Vagina (tissue), 2 donors: ENCODE measurements at regions not wholly inside any gene's neighbourhood (a gene's known extent, or its start where the extent isn't known, plus 50 kb on each side); places are given as distances from the start of the nearest gene placed in this dataset.

Experiments
- DNase-seq, 2 donors: peaks; one replicate each; pipeline ENCODE4 v3.0.0-alpha.2; 2017; ENCODE audit errors: extremely low spot score in 2 of 2
- H3K27ac ChIP-seq: fragments of 200-600 bp; sonication (generic); one replicate; pipeline ENCODE4 v1.5.1; 2019
- H3K27me3 ChIP-seq: fragments of 200-600 bp; sonication (generic); one replicate; pipeline ENCODE4 v1.5.1; 2019
- H3K36me3 ChIP-seq, 2 donors: fragments of 200-600 bp; sonication (generic); one replicate each; pipeline ENCODE4 v1.5.1; 2017 to 2019
- H3K4me1 ChIP-seq: fragments of 200-600 bp; sonication (generic); one replicate; pipeline ENCODE4 v1.5.1; 2019
- H3K4me3 ChIP-seq, 2 donors: fragments of 200-600 bp; sonication (generic); 1 replicate in 1 of 2; 2 replicates in 1 of 2; pipeline ENCODE4 v1.5.1; 2016 to 2019
- H3K9me3 ChIP-seq: fragments of 200-600 bp; sonication (generic); one replicate; pipeline ENCODE4 v1.5.1; 2019
- POLR2A ChIP-seq, 2 donors: fragments of 450-650 bp; IDR thresholded peaks; one replicate each; pipeline ENCODE4 v1.6.1; 2017; ENCODE audit warnings: antibody characterized with exemption in 2 of 2, mild to moderate bottlenecking in 2 of 2, moderate library complexity in 2 of 2
- POLR2AphosphoS5 ChIP-seq, 2 donors: sonication (generic); formaldehyde crosslinking; IDR thresholded peaks; one replicate each; pipeline ENCODE4 v1.9.0; 2017; ENCODE audit warnings: antibody characterized with exemption in 2 of 2, mild to moderate bottlenecking in 2 of 2, low read depth in 1 of 2; ENCODE audit not compliant: insufficient read depth in 1 of 2
- intact Hi-C: fragments of 100-400 bp; cut with DNase I; formaldehyde crosslinking; loops from one replicate; pipeline ENCODE4 v1.15.1; 2023
- TF ChIP-seq, protein P1 (sequence below), 3 experiments: fragments of 450-650 bp in 2 of 3; fragments of 200-600 bp in 1 of 3; sonication (generic) in 1 of 3; IDR thresholded peaks; one replicate each; pipeline ENCODE4 v1.5.1; 2017 to 2019; ENCODE audit warnings: antibody characterized with exemption in 3 of 3, mild to moderate bottlenecking in 2 of 3, moderate library complexity in 2 of 3

DNA sequence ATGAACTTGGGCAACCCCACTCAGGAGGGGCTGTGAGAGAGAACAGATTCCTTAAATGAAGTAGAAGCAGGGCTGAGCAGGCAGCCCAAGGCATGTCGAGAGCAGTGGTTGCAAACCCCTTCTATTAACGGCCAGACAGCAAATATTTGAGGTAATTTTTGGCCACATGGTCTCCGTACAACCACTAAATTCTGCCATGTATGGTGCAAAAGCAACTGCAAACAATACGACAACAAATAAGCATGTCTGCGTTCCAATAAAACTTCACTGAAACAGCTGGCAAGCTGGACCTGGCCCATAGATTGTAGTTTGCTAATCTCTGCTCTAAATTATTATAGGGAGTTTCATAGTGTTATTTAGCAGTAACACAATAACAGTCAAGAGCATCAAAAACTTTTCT, 217.0 kb upstream of the ZNF521 start:
- Histone ChIP-seq H3K36me3 (no peaks in the 10 kb centered on the region), H3K27me3 (no peaks in the 10 kb centered on the region), H3K4me3 (no peak overlapping the region), H3K4me1 (no peaks in the 10 kb centered on the region), H3K27ac (no peak overlapping the region), H3K9me3 (no peaks in the 10 kb centered on the region)
- TF ChIP-seq POLR2A (IDR thresholded peaks at IDR 0.05) (no peak), POLR2AphosphoS5 (IDR thresholded peaks at IDR 0.05; ENCODE audit: insufficient read depth in 1 of 2, low read depth in 1 of 2) (no peak)
- TF ChIP-seq, protein P1, sequence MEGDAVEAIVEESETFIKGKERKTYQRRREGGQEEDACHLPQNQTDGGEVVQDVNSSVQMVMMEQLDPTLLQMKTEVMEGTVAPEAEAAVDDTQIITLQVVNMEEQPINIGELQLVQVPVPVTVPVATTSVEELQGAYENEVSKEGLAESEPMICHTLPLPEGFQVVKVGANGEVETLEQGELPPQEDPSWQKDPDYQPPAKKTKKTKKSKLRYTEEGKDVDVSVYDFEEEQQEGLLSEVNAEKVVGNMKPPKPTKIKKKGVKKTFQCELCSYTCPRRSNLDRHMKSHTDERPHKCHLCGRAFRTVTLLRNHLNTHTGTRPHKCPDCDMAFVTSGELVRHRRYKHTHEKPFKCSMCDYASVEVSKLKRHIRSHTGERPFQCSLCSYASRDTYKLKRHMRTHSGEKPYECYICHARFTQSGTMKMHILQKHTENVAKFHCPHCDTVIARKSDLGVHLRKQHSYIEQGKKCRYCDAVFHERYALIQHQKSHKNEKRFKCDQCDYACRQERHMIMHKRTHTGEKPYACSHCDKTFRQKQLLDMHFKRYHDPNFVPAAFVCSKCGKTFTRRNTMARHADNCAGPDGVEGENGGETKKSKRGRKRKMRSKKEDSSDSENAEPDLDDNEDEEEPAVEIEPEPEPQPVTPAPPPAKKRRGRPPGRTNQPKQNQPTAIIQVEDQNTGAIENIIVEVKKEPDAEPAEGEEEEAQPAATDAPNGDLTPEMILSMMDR (IDR thresholded peaks at IDR 0.05) = no peak
- no peak for DNase-seq
- intact Hi-C loops = no loop called here

DNA sequence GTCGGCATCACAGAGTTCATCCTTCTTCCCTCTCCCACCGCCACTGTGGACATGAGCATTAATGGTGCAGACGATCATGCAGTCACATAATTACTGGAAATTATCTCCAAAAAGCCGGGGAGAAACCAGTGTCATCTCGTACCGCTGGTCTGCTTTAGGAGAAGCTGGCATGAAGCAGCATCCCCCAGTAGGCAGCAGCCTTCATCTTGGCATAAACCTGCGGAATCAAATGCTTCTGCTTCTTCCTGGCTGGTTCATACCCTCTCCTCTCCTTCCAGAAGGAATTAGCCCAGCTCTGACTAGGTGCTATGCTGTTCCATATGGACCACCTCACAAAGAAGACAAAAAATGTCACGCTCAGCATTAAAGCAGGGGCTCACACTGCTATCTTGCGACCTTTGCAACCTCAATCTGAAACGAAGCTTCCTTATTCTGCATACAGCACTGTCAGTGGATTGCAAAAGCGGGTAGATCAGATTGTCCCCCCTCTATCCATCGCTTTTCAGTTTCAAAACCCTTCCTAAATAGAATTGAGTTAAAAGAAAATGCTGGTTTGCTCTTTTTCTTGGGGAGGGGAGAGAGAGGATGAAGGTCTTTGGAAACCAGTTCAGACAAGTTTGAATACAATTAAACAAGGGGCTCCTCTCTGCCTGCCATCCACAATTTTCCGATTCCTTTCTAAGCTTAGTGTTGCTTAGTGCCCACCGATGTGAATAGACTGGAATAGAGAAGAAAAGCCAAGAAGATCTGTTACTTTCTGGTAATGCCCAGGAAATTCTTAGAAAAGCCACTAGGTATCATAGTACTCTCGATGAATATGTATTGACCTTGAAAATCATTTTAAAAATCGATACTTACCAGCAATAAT, 212.1 kb upstream of the ZNF521 start:
- DNase-seq = no peak
- no peaks in the 10 kb centered on the region for H3K4me1 ChIP-seq
- intact Hi-C loops = no loop called here

GRCh38 chr18:25563346-25563745, 211.4 kb upstream of the ZNF521 start:
- intact Hi-C loops = no loop called here

More for the DNA sequence above, 212.1 kb upstream of the ZNF521 start:
- H3K4me3 ChIP-seq = no peak overlapping the region
- H3K27ac ChIP-seq = no peak overlapping the region
- no peaks in the 10 kb centered on the region for H3K27me3 ChIP-seq
- TF ChIP-seq, protein P1 (IDR thresholded peaks at IDR 0.05) = no peak
- TF ChIP-seq POLR2AphosphoS5 (IDR thresholded peaks at IDR 0.05; ENCODE audit: insufficient read depth in 1 of 2, low read depth in 1 of 2) = no peak
- no peak for TF ChIP-seq POLR2A (IDR thresholded peaks at IDR 0.05)
- no peaks in the 10 kb centered on the region for H3K9me3 ChIP-seq
- H3K36me3 ChIP-seq = no peaks in the 10 kb centered on the region

GRCh38 chr18:25561918-25562317, 210.0 kb upstream of the ZNF521 start:
- intact Hi-C loops = no loop called here
- H3K4me3 ChIP-seq = no peak overlapping the region
- no peaks in the 10 kb centered on the region for H3K4me1 ChIP-seq
- H3K27ac ChIP-seq = no peak overlapping the region
- TF ChIP-seq POLR2AphosphoS5 (IDR thresholded peaks at IDR 0.05; ENCODE audit: insufficient read depth in 1 of 2, low read depth in 1 of 2) = no peak
- no peak for TF ChIP-seq POLR2A (IDR thresholded peaks at IDR 0.05)
- TF ChIP-seq, protein P1 (IDR thresholded peaks at IDR 0.05) = no peak
- no peaks in the 10 kb centered on the region for H3K27me3 ChIP-seq
- no peaks in the 10 kb centered on the region for H3K36me3 ChIP-seq
- no peaks in the 10 kb centered on the region for H3K9me3 ChIP-seq
- no peak for DNase-seq

More at GRCh38 chr18:25563346-25563745, 211.4 kb upstream of the ZNF521 start:
- Histone ChIP-seq H3K27me3 (no peaks in the 10 kb centered on the region), H3K36me3 (no peaks in the 10 kb centered on the region), H3K4me3 (no peak overlapping the region), H3K27ac (no peak overlapping the region), H3K9me3 (no peaks in the 10 kb centered on the region), H3K4me1 (no peaks in the 10 kb centered on the region)
- TF ChIP-seq POLR2A (IDR thresholded peaks at IDR 0.05) = no peak
- no peak for TF ChIP-seq POLR2AphosphoS5 (IDR thresholded peaks at IDR 0.05; ENCODE audit: insufficient read depth in 1 of 2, low read depth in 1 of 2)
- TF ChIP-seq, protein P1 (IDR thresholded peaks at IDR 0.05) = no peak
- no peak for DNase-seq

DNA sequence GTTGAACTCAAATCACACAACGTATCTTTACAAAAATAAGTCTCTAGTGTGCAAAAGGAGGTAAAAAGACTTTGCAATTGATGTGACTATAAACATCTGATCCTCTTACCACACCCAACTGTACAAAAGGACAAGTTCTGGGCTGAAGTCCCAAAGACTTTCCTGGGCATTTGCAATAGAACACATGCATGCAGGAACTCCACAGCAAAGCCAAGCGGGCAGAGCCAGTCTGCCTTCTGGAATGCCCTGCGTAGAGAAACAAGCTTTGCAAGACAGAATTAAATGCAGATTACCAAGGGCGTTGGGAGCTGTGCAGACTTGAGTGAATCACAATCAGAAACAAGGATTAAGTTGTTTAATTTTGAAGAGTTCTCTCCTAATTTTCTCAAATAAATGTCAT, 208.4 kb upstream of the ZNF521 start:
- no peaks in the 10 kb centered on the region for H3K4me1 ChIP-seq
- no peaks in the 10 kb centered on the region for H3K27me3 ChIP-seq
- H3K9me3 ChIP-seq = no peaks in the 10 kb centered on the region
- DNase-seq = no peak
- H3K4me3 ChIP-seq = no peak overlapping the region
- TF ChIP-seq POLR2A (IDR thresholded peaks at IDR 0.05) (no peak), POLR2AphosphoS5 (IDR thresholded peaks at IDR 0.05; ENCODE audit: insufficient read depth in 1 of 2, low read depth in 1 of 2) (peak in 1 of 2 donors; percentile 74)
- intact Hi-C loops = no loop called here
- H3K36me3 ChIP-seq = no peaks in the 10 kb centered on the region
- no peak overlapping the region for H3K27ac ChIP-seq
